K562 (cell line): ENCODE measurements at regions not wholly inside any gene's neighbourhood (a gene's known extent, or its start where the extent isn't known, plus 50 kb on each side); places are given as distances from the start of the nearest gene placed in this dataset.

ENCODE experiments used
- ARID3A ChIP-seq: IDR thresholded peaks from 2 replicates; pipeline ENCODE4 v1.6.1; 2012; ENCODE audit warnings: low read depth, low read length, improper control_type of control experiment, borderline replicate concordance
- CCNT2 ChIP-seq: IDR thresholded peaks from 2 replicates; pipeline ENCODE4 v1.6.1; 2011; ENCODE audit warnings: borderline replicate concordance, low read depth, mild to moderate bottlenecking, moderate library complexity, mixed read lengths, low read length; ENCODE audit not compliant: insufficient read length; ENCODE audit errors: extremely low read depth
- ERF ChIP-seq: fragments of 450-650 bp; formaldehyde crosslinking; IDR thresholded peaks from 2 replicates; pipeline ENCODE4 v1.4.0; 2020; ENCODE audit warnings: mild to moderate bottlenecking, mixed read lengths
- FOXK2 ChIP-seq, 2 experiments: fragments of 450-650 bp; IDR thresholded peaks in 1 of 2; conservative IDR thresholded peaks in 1 of 2; 2 replicates each; pipeline ENCODE4 v1.6.1; 2016; ENCODE audit warnings: low read depth in 2 of 2, mild to moderate bottlenecking in 1 of 2
- HDAC8 ChIP-seq: fragments of 450-650 bp; IDR thresholded peaks from 2 replicates; pipeline ENCODE4 v1.6.1; 2016; ENCODE audit warnings: mild to moderate bottlenecking, missing genetic modification characterization, moderate library complexity, missing compliant biosample characterization
- HMG20B ChIP-seq: fragments of 250-450 bp; sonication (Bioruptor Pico); IDR thresholded peaks from 2 replicates; pipeline ENCODE4 v1.5.0; 2021; ENCODE audit warnings: mild to moderate bottlenecking
- MCM2 ChIP-seq: fragments of 450-650 bp; IDR thresholded peaks from 2 replicates; pipeline ENCODE4 v1.6.1; 2017; ENCODE audit warnings: low read depth, mild to moderate bottlenecking
- PURB ChIP-seq: sonication (generic); formaldehyde crosslinking; IDR thresholded peaks from 2 replicates; pipeline ENCODE4 v1.9.0; 2021; ENCODE audit warnings: low read depth, mild to moderate bottlenecking, missing genetic modification reagents
- RHOXF2B ChIP-seq: fragments of 250-450 bp; sonication (Bioruptor Pico); conservative IDR thresholded peaks from 2 replicates; pipeline ENCODE4 v1.5.1; 2021
- TEAD2 ChIP-seq: fragments of 450-650 bp; IDR thresholded peaks from 2 replicates; pipeline ENCODE4 v1.6.1; 2016; ENCODE audit warnings: missing genetic modification characterization, control low read depth, missing compliant biosample characterization
- TRIM24 ChIP-seq, 2 experiments: fragments of 450-650 bp; IDR thresholded peaks; 2 replicates each; pipeline ENCODE4 v1.6.1; 2016
- U2AF1 ChIP-seq: fragments of 200-400 bp; formaldehyde crosslinking; optimal IDR thresholded peaks from 2 replicates; pipeline ENCODE3; 2017; ENCODE audit warnings: mild to moderate bottlenecking, low read depth, low read length, moderate library complexity
- ZNF274 ChIP-seq: IDR thresholded peaks from 2 replicates; pipeline ENCODE4 v1.6.1; 2011; ENCODE audit warnings: low read depth, mild to moderate bottlenecking, low read length, moderate library complexity, borderline replicate concordance
- ZNF407 ChIP-seq: fragments of 450-650 bp; IDR thresholded peaks from 2 replicates; pipeline ENCODE4 v1.6.1; 2016; ENCODE audit warnings: low read depth
- ZZZ3 ChIP-seq: fragments of 450-650 bp; IDR thresholded peaks from 2 replicates; pipeline ENCODE4 v1.6.1; 2016; ENCODE audit warnings: antibody characterized with exemption, mild to moderate bottlenecking, moderate library complexity
- TF ChIP-seq, protein P1 (sequence below): IDR thresholded peaks from 2 replicates; pipeline ENCODE4 v1.6.1; 2011; ENCODE audit warnings: borderline replicate concordance, low read depth, mild to moderate bottlenecking, moderate library complexity, low read length; ENCODE audit not compliant: insufficient read depth, poor library complexity, severe bottlenecking

GRCh38 chr7:138400400-138400886 lies 59.6 kb upstream of the TRIM24 start (continued):
- TF ChIP-seq FOXK2 (conservative IDR thresholded peaks at IDR 0.05 in 1 of 2, IDR thresholded peaks at IDR 0.05 in 1 of 2; ENCODE audit: low read depth in 2 of 2) (peak; percentile 70 to 85), ZNF274 (no peak), TEAD2 (tag) (0 out of 2 replicates have a peak, but pooled peaks have one; percentile 46), HDAC8 (tag) (no peak), HMG20B (CRISPR knock-in tag) (no peak), TRIM24 (IDR thresholded peaks at IDR 0.05) (peak; percentile 96), ZZZ3 (no peak), ERF (no peak), PURB (CRISPR knock-in tag) (no peak), CCNT2 (no peak), MCM2 (no peak), RHOXF2B (CRISPR knock-in tag) (no peak), ZNF407 (no peak), ARID3A (no peak), U2AF1 (no peak)
- TF ChIP-seq, protein P1, sequence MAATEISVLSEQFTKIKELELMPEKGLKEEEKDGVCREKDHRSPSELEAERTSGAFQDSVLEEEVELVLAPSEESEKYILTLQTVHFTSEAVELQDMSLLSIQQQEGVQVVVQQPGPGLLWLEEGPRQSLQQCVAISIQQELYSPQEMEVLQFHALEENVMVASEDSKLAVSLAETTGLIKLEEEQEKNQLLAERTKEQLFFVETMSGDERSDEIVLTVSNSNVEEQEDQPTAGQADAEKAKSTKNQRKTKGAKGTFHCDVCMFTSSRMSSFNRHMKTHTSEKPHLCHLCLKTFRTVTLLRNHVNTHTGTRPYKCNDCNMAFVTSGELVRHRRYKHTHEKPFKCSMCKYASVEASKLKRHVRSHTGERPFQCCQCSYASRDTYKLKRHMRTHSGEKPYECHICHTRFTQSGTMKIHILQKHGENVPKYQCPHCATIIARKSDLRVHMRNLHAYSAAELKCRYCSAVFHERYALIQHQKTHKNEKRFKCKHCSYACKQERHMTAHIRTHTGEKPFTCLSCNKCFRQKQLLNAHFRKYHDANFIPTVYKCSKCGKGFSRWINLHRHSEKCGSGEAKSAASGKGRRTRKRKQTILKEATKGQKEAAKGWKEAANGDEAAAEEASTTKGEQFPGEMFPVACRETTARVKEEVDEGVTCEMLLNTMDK = no peak
